NB4 (cell line): ENCODE measurements at regions not wholly inside any gene's neighbourhood (a gene's known extent, or its start where the extent isn't known, plus 50 kb on each side); places are given as distances from the start of the nearest gene placed in this dataset.

Source experiments
- MYC ChIP-seq: IDR thresholded peaks from 2 replicates; pipeline ENCODE4 v1.6.1; 2011; ENCODE audit warnings: low read depth, low read length
- POLR2A ChIP-seq: IDR thresholded peaks from 2 replicates; pipeline ENCODE4 v1.6.1; 2011; ENCODE audit warnings: mild to moderate bottlenecking; ENCODE audit not compliant: insufficient read length; ENCODE audit errors: extremely low read depth
- TF ChIP-seq, protein P1 (sequence below): IDR thresholded peaks from one replicate; pipeline ENCODE4 v1.5.1; 2012; ENCODE audit warnings: low read depth, low read length

- TF ChIP-seq POLR2A (no peak), MYC (no peak)
- TF ChIP-seq, protein P1, sequence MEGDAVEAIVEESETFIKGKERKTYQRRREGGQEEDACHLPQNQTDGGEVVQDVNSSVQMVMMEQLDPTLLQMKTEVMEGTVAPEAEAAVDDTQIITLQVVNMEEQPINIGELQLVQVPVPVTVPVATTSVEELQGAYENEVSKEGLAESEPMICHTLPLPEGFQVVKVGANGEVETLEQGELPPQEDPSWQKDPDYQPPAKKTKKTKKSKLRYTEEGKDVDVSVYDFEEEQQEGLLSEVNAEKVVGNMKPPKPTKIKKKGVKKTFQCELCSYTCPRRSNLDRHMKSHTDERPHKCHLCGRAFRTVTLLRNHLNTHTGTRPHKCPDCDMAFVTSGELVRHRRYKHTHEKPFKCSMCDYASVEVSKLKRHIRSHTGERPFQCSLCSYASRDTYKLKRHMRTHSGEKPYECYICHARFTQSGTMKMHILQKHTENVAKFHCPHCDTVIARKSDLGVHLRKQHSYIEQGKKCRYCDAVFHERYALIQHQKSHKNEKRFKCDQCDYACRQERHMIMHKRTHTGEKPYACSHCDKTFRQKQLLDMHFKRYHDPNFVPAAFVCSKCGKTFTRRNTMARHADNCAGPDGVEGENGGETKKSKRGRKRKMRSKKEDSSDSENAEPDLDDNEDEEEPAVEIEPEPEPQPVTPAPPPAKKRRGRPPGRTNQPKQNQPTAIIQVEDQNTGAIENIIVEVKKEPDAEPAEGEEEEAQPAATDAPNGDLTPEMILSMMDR: no peak
Observed at GRCh38 chr5:126099077-126099476, 324.1 kb upstream of the GRAMD2B start.
